Astrocyte (in vitro differentiated cells and primary cell): ENCODE measurements at regions not wholly inside any gene's neighbourhood (a gene's known extent, or its start where the extent isn't known, plus 50 kb on each side); places are given as distances from the start of the nearest gene placed in this dataset.

Experiments used
- DNase-seq: peaks from one replicate; pipeline ENCODE4 v3.0.0-alpha.2; 2010; ENCODE audit warnings: low read depth
- FAIRE-seq: peaks from 2 replicates; lab custom pipeline; 2011; peaks lifted over from hg19 to GRCh38; lab: Jason Lieb, UNC
- H2AFZ ChIP-seq: 2 replicates; pipeline ENCODE4 v1.6.0; 2012; ENCODE audit warnings: low read depth, low read length, inconsistent platforms
- H3K27ac ChIP-seq: 2 replicates; pipeline ENCODE4 v1.5.1; 2011; ENCODE audit warnings: low read depth, low read length, inconsistent platforms
- H3K27me3 ChIP-seq: 2 replicates; pipeline ENCODE4 v1.6.0; 2011; ENCODE audit warnings: low read length, inconsistent platforms; ENCODE audit not compliant: insufficient read depth
- H3K36me3 ChIP-seq: 2 replicates; pipeline ENCODE4 v1.5.1; 2011; ENCODE audit warnings: low read length, inconsistent platforms; ENCODE audit not compliant: insufficient read depth
- H3K4me1 ChIP-seq: 2 replicates; pipeline ENCODE4 v1.5.1; 2011; ENCODE audit warnings: low read length, inconsistent platforms; ENCODE audit not compliant: insufficient read depth
- H3K4me2 ChIP-seq: 2 replicates; pipeline ENCODE4 v1.6.0; 2012; ENCODE audit warnings: low read length, inconsistent platforms
- H3K4me3 ChIP-seq: 2 replicates; pipeline ENCODE4 v1.5.1; 2011; ENCODE audit warnings: low read depth, mild to moderate bottlenecking, low read length, inconsistent platforms; ENCODE audit not compliant: insufficient read depth
- H3K79me2 ChIP-seq: 2 replicates; pipeline ENCODE4 v1.6.0; 2012; ENCODE audit warnings: mild to moderate bottlenecking, low read length, inconsistent platforms; ENCODE audit not compliant: insufficient read depth
- H3K9ac ChIP-seq: 2 replicates; pipeline ENCODE4 v1.6.0; 2012; ENCODE audit warnings: mild to moderate bottlenecking, low read length, inconsistent platforms
- H3K9me3 ChIP-seq: 2 replicates; pipeline ENCODE4 v1.5.1; 2012; ENCODE audit warnings: low read depth, mild to moderate bottlenecking, low read length, inconsistent platforms; ENCODE audit not compliant: insufficient read depth
- H4K20me1 ChIP-seq: 2 replicates; pipeline ENCODE4 v1.6.0; 2012; ENCODE audit warnings: low read length, inconsistent platforms; ENCODE audit not compliant: insufficient read depth
- H3K27ac Mint-ChIP-seq: one replicate; pipeline ENCODE4 v1.8.0; 2021; ENCODE audit warnings: mild to moderate bottlenecking, mixed read lengths; ENCODE audit not compliant: unreplicated experiment
- H3K27me3 Mint-ChIP-seq: one replicate; pipeline ENCODE4 v1.8.0; 2021; ENCODE audit warnings: low read depth, mixed read lengths; ENCODE audit not compliant: unreplicated experiment
- H3K36me3 Mint-ChIP-seq: one replicate; pipeline ENCODE4 v1.8.0; 2021; ENCODE audit warnings: low read depth, mixed read lengths; ENCODE audit not compliant: unreplicated experiment
- H3K4me1 Mint-ChIP-seq: one replicate; pipeline ENCODE4 v1.8.0; 2021; ENCODE audit warnings: low read depth, mixed read lengths; ENCODE audit not compliant: unreplicated experiment
- H3K4me3 Mint-ChIP-seq: one replicate; pipeline ENCODE4 v1.8.0; 2021; ENCODE audit warnings: mild to moderate bottlenecking, moderate library complexity, mixed read lengths; ENCODE audit not compliant: unreplicated experiment
- H3K9me3 Mint-ChIP-seq: one replicate; pipeline ENCODE4 v1.8.0; 2021; ENCODE audit warnings: mild to moderate bottlenecking, mixed read lengths; ENCODE audit not compliant: unreplicated experiment
- EZH2 ChIP-seq: IDR thresholded peaks from 2 replicates; pipeline ENCODE4 v1.6.1; 2012; ENCODE audit warnings: mild to moderate bottlenecking, low read length, inconsistent platforms; ENCODE audit not compliant: insufficient read depth
- TF ChIP-seq, protein P1 (sequence below): IDR thresholded peaks from 2 replicates; pipeline ENCODE4 v1.5.1; 2011; ENCODE audit warnings: low read depth, mild to moderate bottlenecking, inconsistent platforms, low read length, moderate library complexity; ENCODE audit not compliant: insufficient read depth

DNA sequence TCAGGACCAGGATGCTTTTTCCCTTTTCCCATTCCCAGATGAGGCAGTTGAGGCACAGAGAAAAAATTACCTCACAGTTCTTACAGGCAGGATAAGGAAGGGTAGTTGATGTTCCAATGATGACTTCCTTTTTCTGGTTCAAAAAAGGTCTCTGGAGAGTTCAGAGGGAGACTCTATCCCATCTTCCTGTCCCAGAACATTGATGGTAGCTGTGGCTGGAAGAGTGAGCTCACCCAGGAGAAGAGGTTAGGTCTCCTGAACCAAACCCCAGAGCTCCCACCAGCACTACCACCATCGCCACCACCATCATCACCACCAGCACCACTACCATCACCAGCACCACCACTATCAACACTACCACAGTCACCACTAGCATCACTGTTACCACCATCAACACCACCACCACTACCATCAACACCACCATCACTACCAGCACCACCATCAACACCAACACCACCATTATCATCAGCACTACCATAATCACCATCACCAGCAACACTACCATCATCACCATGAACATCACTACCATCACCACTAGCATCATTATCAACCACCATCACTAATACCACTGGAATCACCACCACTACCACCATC, 105.5 kb upstream of the RUNX3 start:
- Mint-ChIP-seq H3K9me3 (peaks cover 3% of the 10 kb centered on the region), H3K4me1 (peaks cover 3% of the 10 kb centered on the region), H3K4me3 (no peak overlapping the region), H3K27me3 (peaks cover 22% of the 10 kb centered on the region), H3K27ac (no peak overlapping the region), H3K36me3 (no peaks in the 10 kb centered on the region)
- Histone ChIP-seq H3K9me3 (no peaks in the 10 kb centered on the region), H3K4me3 (no peak overlapping the region), H3K79me2 (no peaks in the 10 kb centered on the region), H3K27ac (no peak overlapping the region), H3K27me3 (peaks cover 10% of the 10 kb centered on the region), H3K9ac (no peak overlapping the region), H2AFZ (no peak overlapping the region), H3K36me3 (no peaks in the 10 kb centered on the region), H4K20me1 (no peaks in the 10 kb centered on the region), H3K4me1 (peaks cover 31% of the 10 kb centered on the region), H3K4me2 (no peak overlapping the region)
- DNase-seq, result no peak
- FAIRE-seq, result no peak
- TF ChIP-seq, protein P1, sequence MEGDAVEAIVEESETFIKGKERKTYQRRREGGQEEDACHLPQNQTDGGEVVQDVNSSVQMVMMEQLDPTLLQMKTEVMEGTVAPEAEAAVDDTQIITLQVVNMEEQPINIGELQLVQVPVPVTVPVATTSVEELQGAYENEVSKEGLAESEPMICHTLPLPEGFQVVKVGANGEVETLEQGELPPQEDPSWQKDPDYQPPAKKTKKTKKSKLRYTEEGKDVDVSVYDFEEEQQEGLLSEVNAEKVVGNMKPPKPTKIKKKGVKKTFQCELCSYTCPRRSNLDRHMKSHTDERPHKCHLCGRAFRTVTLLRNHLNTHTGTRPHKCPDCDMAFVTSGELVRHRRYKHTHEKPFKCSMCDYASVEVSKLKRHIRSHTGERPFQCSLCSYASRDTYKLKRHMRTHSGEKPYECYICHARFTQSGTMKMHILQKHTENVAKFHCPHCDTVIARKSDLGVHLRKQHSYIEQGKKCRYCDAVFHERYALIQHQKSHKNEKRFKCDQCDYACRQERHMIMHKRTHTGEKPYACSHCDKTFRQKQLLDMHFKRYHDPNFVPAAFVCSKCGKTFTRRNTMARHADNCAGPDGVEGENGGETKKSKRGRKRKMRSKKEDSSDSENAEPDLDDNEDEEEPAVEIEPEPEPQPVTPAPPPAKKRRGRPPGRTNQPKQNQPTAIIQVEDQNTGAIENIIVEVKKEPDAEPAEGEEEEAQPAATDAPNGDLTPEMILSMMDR, result no peak
- no peak for TF ChIP-seq EZH2

DNA sequence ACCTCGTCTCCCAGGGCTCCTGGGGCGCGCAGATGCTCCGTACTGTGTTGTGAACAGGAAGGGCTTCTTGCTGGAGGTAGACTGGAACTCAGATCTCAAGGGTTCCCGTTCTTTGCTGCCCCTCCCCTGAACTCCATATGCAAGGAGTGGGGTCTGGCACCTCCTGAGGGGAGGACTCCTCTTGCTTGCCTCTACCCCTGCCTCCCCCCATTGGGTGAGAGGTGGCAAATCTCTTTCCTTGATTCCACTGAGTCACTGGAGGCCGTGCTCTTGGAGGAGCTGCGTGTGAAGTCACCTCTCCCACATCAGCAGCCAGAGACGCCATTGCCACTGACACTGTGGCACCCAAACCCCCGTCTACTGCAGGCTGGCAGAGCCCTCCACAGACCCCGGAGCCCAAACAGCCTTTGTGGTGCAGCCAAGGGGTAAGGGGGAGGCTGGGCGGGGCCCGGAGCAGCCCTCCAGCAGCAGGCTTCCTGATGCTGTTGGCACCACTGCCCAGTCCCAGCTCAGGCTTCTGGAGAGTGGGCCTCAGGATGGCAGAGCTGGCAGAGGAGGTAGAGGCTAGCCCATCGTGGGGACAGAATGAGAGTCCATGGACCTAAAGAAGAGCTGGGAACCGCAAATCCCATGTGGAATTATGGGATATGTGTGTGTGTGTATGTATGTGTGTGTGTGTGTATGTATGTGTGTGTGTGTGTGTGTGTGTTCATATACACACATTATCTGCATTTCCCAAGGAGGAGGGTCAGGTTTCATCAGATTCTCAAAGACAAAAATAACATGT, 104.9 kb upstream of the RUNX3 start:
- Histone ChIP-seq H2AFZ (no peak overlapping the region), H4K20me1 (no peaks in the 10 kb centered on the region), H3K27ac (no peak overlapping the region), H3K9ac (no peak overlapping the region), H3K36me3 (no peaks in the 10 kb centered on the region), H3K79me2 (no peaks in the 10 kb centered on the region), H3K4me3 (no peak overlapping the region), H3K4me2 (no peak overlapping the region), H3K27me3 (peaks cover 5% of the 10 kb centered on the region), H3K4me1 (peaks cover 31% of the 10 kb centered on the region), H3K9me3 (no peaks in the 10 kb centered on the region)
- no peak for TF ChIP-seq EZH2
- TF ChIP-seq, protein P1, result no peak
- Mint-ChIP-seq H3K4me1 (peaks cover 3% of the 10 kb centered on the region), H3K36me3 (no peaks in the 10 kb centered on the region), H3K9me3 (peaks cover 3% of the 10 kb centered on the region), H3K27ac (no peak overlapping the region), H3K27me3 (peaks cover 19% of the 10 kb centered on the region), H3K4me3 (no peak overlapping the region)
- DNase-seq (no peak), FAIRE-seq (no peak)
